ENCODE measurements at regions not wholly inside any gene's neighbourhood (a gene's known extent, or its start where the extent isn't known, plus 50 kb on each side); places are given as distances from the start of the nearest gene placed in this dataset.

DNA sequence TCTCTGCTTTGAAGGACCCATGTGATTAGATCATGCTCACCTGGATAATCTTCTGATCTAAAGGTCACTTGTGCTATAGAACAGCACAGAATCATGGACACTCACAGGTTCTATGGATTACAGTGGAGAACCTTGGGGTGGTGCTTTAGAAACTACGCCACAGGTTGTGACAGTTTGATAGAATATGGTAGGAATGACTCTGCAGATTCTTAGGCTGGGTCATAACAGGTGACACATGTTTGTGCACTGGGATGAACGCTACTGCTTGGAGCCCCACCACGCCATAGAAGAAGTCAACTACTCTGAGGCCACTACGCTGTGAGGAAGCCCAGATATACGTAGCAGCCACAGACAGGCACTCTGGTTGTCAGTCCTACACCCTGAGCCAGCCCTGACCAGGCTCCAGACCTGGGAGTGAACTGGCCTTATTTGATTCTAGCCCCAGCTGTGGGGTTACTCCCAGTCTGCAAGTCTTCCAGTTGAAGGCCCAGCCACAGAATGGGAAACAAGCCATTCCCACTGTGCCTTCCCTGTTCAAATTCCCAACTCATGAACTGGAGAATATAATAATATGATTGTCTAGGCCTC, 99.0 kb upstream of the SLC24A3 start:
- TF ChIP-seq, protein P1, sequence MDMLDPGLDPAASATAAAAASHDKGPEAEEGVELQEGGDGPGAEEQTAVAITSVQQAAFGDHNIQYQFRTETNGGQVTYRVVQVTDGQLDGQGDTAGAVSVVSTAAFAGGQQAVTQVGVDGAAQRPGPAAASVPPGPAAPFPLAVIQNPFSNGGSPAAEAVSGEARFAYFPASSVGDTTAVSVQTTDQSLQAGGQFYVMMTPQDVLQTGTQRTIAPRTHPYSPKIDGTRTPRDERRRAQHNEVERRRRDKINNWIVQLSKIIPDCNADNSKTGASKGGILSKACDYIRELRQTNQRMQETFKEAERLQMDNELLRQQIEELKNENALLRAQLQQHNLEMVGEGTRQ (IDR thresholded peaks at IDR 0.05; ENCODE audit: borderline replicate concordance, low read depth, low read length): no peak
- TF ChIP-seq POLR2AphosphoS5 (IDR thresholded peaks at IDR 0.05; ENCODE audit: low read depth, low read length) (no peak), SMC3 (IDR thresholded peaks at IDR 0.05; ENCODE audit: low read depth, low read length) (no peak), RFX5 (IDR thresholded peaks at IDR 0.05; ENCODE audit: low read length) (no peak), MXI1 (IDR thresholded peaks at IDR 0.05; ENCODE audit: low read depth, low read length) (no peak), MAX (IDR thresholded peaks at IDR 0.05; ENCODE audit: low read depth) (no peak), NRF1 (IDR thresholded peaks at IDR 0.05; ENCODE audit: low read depth, low read length) (no peak), MEF2A (IDR thresholded peaks at IDR 0.05; ENCODE audit: borderline replicate concordance, low read depth) (no peak), RXRA (IDR thresholded peaks at IDR 0.05; ENCODE audit: borderline replicate concordance, low read depth) (no peak), ELF1 (IDR thresholded peaks at IDR 0.05) (no peak)
- TF ChIP-seq, protein P2, sequence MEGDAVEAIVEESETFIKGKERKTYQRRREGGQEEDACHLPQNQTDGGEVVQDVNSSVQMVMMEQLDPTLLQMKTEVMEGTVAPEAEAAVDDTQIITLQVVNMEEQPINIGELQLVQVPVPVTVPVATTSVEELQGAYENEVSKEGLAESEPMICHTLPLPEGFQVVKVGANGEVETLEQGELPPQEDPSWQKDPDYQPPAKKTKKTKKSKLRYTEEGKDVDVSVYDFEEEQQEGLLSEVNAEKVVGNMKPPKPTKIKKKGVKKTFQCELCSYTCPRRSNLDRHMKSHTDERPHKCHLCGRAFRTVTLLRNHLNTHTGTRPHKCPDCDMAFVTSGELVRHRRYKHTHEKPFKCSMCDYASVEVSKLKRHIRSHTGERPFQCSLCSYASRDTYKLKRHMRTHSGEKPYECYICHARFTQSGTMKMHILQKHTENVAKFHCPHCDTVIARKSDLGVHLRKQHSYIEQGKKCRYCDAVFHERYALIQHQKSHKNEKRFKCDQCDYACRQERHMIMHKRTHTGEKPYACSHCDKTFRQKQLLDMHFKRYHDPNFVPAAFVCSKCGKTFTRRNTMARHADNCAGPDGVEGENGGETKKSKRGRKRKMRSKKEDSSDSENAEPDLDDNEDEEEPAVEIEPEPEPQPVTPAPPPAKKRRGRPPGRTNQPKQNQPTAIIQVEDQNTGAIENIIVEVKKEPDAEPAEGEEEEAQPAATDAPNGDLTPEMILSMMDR (IDR thresholded peaks at IDR 0.05): no peak
- TF ChIP-seq, protein P3, sequence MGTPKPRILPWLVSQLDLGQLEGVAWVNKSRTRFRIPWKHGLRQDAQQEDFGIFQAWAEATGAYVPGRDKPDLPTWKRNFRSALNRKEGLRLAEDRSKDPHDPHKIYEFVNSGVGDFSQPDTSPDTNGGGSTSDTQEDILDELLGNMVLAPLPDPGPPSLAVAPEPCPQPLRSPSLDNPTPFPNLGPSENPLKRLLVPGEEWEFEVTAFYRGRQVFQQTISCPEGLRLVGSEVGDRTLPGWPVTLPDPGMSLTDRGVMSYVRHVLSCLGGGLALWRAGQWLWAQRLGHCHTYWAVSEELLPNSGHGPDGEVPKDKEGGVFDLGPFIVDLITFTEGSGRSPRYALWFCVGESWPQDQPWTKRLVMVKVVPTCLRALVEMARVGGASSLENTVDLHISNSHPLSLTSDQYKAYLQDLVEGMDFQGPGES (IDR thresholded peaks at IDR 0.05; ENCODE audit: low read depth, low read length): no peak
